GM23338 (cell line): ENCODE measurements at regions not wholly inside any gene's neighbourhood (a gene's known extent, or its start where the extent isn't known, plus 50 kb on each side); places are given as distances from the start of the nearest gene placed in this dataset.
"Not testable (repeated sequence)": the region's sequence is repeated elsewhere in the genome, so short reads cannot be mapped to it uniquely, and the experiment has no call there.

ENCODE experiments used
- ATAC-seq: fragments of 200-7000 bp; cut with Tn5 transposase; 3 replicates; pipeline ENCODE4 v1.9.1; 2020
- DNase-seq: peaks from one replicate; pipeline ENCODE4 v3.0.0-alpha.2; 2015; ENCODE audit warnings: low spot score
- H2AFZ ChIP-seq: fragments of 200-600 bp; sonication (generic); 2 replicates; pipeline ENCODE4 v1.8.0; 2016; ENCODE audit warnings: antibody characterized with exemption, mild to moderate bottlenecking, moderate library complexity
- H3F3A ChIP-seq: fragments of 200-600 bp; sonication (generic); replicated peaks from 2 replicates; pipeline ENCODE4 v1.8.0; 2017; ENCODE audit warnings: antibody characterized with exemption, mixed run types, low read depth
- H3K27ac ChIP-seq: fragments of 200-600 bp; sonication (generic); 2 replicates; pipeline ENCODE4 v1.6.1; 2016; ENCODE audit warnings: low read depth
- H3K27me3 ChIP-seq: fragments of 200-600 bp; sonication (generic); 2 replicates; pipeline ENCODE4 v1.8.0; 2016; ENCODE audit warnings: mild to moderate bottlenecking, mixed run types, moderate library complexity; ENCODE audit not compliant: insufficient read depth
- H3K36me3 ChIP-seq: fragments of 200-600 bp; sonication (generic); 2 replicates; pipeline ENCODE4 v1.8.0; 2016; ENCODE audit warnings: mild to moderate bottlenecking; ENCODE audit not compliant: insufficient read depth
- H3K4me1 ChIP-seq: fragments of 200-600 bp; sonication (generic); 2 replicates; pipeline ENCODE4 v1.8.0; 2016; ENCODE audit warnings: mild to moderate bottlenecking, moderate library complexity; ENCODE audit not compliant: insufficient read depth
- H3K4me2 ChIP-seq: fragments of 200-600 bp; sonication (generic); 2 replicates; pipeline ENCODE4 v1.7.1; 2017; ENCODE audit warnings: mixed run types
- H3K4me3 ChIP-seq: fragments of 200-600 bp; sonication (generic); 2 replicates; pipeline ENCODE4 v1.6.1; 2016; ENCODE audit warnings: mixed run types
- H3K79me2 ChIP-seq: fragments of 200-600 bp; sonication (generic); replicated peaks from 2 replicates; pipeline ENCODE4 v1.8.0; 2017; ENCODE audit warnings: mild to moderate bottlenecking; ENCODE audit not compliant: insufficient read depth
- H3K9me2 ChIP-seq: fragments of 200-600 bp; sonication (generic); 2 replicates; pipeline ENCODE4 v1.8.0; 2017; ENCODE audit not compliant: insufficient read depth
- H4K20me1 ChIP-seq: fragments of 200-600 bp; sonication (generic); replicated peaks from 2 replicates; pipeline ENCODE4 v1.8.0; 2017; ENCODE audit warnings: mild to moderate bottlenecking; ENCODE audit not compliant: insufficient read depth
- H3K27ac Mint-ChIP-seq: 2 replicates; pipeline ENCODE4 v1.8.0; 2020; ENCODE audit warnings: inconsistent platforms, mild to moderate bottlenecking, moderate library complexity, mixed read lengths
- H3K27me3 Mint-ChIP-seq: 3 replicates; pipeline ENCODE4 v1.8.0; 2022; ENCODE audit warnings: low read depth, mild to moderate bottlenecking, moderate library complexity, mixed read lengths, inconsistent platforms; ENCODE audit not compliant: insufficient read depth, poor library complexity
- H3K36me3 Mint-ChIP-seq: 3 replicates; pipeline ENCODE4 v1.8.0; 2021; ENCODE audit warnings: low read depth, mild to moderate bottlenecking, inconsistent platforms, moderate library complexity, mixed read lengths
- H3K4me1 Mint-ChIP-seq: 3 replicates; pipeline ENCODE4 v1.8.0; 2020; ENCODE audit warnings: mild to moderate bottlenecking, inconsistent platforms, mixed read lengths
- H3K4me3 Mint-ChIP-seq: 3 replicates; pipeline ENCODE4 v1.8.0; 2021; ENCODE audit warnings: moderate library complexity, mild to moderate bottlenecking, inconsistent platforms, mixed read lengths
- H3K9me3 Mint-ChIP-seq: 3 replicates; pipeline ENCODE4 v1.8.0; 2020; ENCODE audit warnings: moderate library complexity, mild to moderate bottlenecking, inconsistent platforms, mixed read lengths
- CREB1 ChIP-seq: fragments of 250-450 bp; sonication (Bioruptor Pico); IDR thresholded peaks from 2 replicates; pipeline ENCODE4 v1.5.0; 2020; ENCODE audit warnings: low read depth, mild to moderate bottlenecking, moderate library complexity
- JUNB ChIP-seq: IDR thresholded peaks from one replicate; pipeline ENCODE4 v1.6.1; 2016; ENCODE audit warnings: antibody characterized with exemption; ENCODE audit not compliant: unreplicated experiment
- POLR2AphosphoS5 ChIP-seq: IDR thresholded peaks from 2 replicates; pipeline ENCODE4 v1.6.1; 2016; ENCODE audit warnings: antibody characterized with exemption, low read depth
- ZNF114 ChIP-seq: fragments of 250-450 bp; sonication (Bioruptor Pico); IDR thresholded peaks from 2 replicates; pipeline ENCODE4 v1.5.0; 2020; ENCODE audit warnings: mild to moderate bottlenecking, moderate library complexity
- ZNF331 ChIP-seq: fragments of 250-450 bp; sonication (Bioruptor Pico); IDR thresholded peaks from 2 replicates; pipeline ENCODE4 v1.5.0; 2020; ENCODE audit warnings: low read depth, mild to moderate bottlenecking, moderate library complexity
- TF ChIP-seq, protein P1 (sequence below): IDR thresholded peaks from 2 replicates; pipeline ENCODE4 v1.6.1; 2016; ENCODE audit warnings: antibody characterized with exemption
- TF ChIP-seq, protein P2 (sequence below): IDR thresholded peaks from one replicate; pipeline ENCODE4 v1.6.1; 2018; ENCODE audit warnings: antibody characterized with exemption; ENCODE audit not compliant: unreplicated experiment
- TF ChIP-seq, protein P3 (sequence below): fragments of 250-450 bp; sonication (Bioruptor Pico); IDR thresholded peaks from 2 replicates; pipeline ENCODE4 v1.5.0; 2020; ENCODE audit warnings: mild to moderate bottlenecking, moderate library complexity

DNA sequence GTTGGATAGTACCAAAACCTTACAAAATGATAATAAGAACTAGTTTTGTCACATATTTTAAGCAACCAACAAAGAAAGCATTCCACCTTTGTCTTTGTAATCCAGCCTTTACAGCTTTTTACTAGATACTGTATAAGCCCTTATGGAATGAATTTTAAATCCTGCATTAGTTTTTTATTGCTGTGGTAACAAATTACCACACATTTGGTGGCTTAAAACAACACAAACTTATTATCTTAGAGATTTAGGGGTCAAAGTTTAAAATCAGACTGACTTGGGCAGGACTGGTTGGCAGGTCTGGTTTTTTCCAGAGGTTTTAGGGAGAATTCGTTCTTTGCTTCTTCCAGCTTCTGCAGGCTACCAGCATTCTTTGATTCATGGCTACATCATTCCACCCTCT lies 108.5 kb upstream of the NLGN1 start (continued):
- TF ChIP-seq, protein P1, sequence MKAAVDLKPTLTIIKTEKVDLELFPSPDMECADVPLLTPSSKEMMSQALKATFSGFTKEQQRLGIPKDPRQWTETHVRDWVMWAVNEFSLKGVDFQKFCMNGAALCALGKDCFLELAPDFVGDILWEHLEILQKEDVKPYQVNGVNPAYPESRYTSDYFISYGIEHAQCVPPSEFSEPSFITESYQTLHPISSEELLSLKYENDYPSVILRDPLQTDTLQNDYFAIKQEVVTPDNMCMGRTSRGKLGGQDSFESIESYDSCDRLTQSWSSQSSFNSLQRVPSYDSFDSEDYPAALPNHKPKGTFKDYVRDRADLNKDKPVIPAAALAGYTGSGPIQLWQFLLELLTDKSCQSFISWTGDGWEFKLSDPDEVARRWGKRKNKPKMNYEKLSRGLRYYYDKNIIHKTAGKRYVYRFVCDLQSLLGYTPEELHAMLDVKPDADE, result no peak
- TF ChIP-seq ZNF331 (CRISPR knock-in tag) (no peak), ZNF114 (no peak)
- TF ChIP-seq, protein P2, sequence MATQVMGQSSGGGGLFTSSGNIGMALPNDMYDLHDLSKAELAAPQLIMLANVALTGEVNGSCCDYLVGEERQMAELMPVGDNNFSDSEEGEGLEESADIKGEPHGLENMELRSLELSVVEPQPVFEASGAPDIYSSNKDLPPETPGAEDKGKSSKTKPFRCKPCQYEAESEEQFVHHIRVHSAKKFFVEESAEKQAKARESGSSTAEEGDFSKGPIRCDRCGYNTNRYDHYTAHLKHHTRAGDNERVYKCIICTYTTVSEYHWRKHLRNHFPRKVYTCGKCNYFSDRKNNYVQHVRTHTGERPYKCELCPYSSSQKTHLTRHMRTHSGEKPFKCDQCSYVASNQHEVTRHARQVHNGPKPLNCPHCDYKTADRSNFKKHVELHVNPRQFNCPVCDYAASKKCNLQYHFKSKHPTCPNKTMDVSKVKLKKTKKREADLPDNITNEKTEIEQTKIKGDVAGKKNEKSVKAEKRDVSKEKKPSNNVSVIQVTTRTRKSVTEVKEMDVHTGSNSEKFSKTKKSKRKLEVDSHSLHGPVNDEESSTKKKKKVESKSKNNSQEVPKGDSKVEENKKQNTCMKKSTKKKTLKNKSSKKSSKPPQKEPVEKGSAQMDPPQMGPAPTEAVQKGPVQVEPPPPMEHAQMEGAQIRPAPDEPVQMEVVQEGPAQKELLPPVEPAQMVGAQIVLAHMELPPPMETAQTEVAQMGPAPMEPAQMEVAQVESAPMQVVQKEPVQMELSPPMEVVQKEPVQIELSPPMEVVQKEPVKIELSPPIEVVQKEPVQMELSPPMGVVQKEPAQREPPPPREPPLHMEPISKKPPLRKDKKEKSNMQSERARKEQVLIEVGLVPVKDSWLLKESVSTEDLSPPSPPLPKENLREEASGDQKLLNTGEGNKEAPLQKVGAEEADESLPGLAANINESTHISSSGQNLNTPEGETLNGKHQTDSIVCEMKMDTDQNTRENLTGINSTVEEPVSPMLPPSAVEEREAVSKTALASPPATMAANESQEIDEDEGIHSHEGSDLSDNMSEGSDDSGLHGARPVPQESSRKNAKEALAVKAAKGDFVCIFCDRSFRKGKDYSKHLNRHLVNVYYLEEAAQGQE, result no peak

DNA sequence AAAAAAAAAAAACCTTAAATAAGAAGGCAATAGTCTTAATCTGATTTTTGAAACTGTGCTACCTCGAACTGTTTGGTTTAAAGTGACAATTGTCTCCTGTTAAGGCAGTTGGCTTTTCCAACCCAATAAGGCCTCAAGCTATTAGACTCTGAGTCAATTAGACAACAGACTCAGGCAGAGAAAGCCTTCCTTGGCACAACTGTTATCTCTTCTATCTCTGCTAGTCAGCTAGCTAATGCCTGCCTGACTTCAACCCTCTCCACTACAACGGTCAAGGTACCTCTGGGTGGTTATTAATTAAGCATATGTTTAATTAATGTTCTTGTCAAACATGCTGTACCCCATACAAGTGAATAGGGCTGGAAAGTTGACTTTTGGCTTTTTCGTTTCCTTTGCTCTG lies 110.2 kb upstream of the NLGN1 start:
- no peak overlapping the region for H3K4me3 Mint-ChIP-seq
- no peak for DNase-seq
- TF ChIP-seq ZNF331 (CRISPR knock-in tag), result no peak
- no peak for TF ChIP-seq JUNB
- no peak for TF ChIP-seq CREB1 (CRISPR knock-in tag)
- TF ChIP-seq, protein P3, sequence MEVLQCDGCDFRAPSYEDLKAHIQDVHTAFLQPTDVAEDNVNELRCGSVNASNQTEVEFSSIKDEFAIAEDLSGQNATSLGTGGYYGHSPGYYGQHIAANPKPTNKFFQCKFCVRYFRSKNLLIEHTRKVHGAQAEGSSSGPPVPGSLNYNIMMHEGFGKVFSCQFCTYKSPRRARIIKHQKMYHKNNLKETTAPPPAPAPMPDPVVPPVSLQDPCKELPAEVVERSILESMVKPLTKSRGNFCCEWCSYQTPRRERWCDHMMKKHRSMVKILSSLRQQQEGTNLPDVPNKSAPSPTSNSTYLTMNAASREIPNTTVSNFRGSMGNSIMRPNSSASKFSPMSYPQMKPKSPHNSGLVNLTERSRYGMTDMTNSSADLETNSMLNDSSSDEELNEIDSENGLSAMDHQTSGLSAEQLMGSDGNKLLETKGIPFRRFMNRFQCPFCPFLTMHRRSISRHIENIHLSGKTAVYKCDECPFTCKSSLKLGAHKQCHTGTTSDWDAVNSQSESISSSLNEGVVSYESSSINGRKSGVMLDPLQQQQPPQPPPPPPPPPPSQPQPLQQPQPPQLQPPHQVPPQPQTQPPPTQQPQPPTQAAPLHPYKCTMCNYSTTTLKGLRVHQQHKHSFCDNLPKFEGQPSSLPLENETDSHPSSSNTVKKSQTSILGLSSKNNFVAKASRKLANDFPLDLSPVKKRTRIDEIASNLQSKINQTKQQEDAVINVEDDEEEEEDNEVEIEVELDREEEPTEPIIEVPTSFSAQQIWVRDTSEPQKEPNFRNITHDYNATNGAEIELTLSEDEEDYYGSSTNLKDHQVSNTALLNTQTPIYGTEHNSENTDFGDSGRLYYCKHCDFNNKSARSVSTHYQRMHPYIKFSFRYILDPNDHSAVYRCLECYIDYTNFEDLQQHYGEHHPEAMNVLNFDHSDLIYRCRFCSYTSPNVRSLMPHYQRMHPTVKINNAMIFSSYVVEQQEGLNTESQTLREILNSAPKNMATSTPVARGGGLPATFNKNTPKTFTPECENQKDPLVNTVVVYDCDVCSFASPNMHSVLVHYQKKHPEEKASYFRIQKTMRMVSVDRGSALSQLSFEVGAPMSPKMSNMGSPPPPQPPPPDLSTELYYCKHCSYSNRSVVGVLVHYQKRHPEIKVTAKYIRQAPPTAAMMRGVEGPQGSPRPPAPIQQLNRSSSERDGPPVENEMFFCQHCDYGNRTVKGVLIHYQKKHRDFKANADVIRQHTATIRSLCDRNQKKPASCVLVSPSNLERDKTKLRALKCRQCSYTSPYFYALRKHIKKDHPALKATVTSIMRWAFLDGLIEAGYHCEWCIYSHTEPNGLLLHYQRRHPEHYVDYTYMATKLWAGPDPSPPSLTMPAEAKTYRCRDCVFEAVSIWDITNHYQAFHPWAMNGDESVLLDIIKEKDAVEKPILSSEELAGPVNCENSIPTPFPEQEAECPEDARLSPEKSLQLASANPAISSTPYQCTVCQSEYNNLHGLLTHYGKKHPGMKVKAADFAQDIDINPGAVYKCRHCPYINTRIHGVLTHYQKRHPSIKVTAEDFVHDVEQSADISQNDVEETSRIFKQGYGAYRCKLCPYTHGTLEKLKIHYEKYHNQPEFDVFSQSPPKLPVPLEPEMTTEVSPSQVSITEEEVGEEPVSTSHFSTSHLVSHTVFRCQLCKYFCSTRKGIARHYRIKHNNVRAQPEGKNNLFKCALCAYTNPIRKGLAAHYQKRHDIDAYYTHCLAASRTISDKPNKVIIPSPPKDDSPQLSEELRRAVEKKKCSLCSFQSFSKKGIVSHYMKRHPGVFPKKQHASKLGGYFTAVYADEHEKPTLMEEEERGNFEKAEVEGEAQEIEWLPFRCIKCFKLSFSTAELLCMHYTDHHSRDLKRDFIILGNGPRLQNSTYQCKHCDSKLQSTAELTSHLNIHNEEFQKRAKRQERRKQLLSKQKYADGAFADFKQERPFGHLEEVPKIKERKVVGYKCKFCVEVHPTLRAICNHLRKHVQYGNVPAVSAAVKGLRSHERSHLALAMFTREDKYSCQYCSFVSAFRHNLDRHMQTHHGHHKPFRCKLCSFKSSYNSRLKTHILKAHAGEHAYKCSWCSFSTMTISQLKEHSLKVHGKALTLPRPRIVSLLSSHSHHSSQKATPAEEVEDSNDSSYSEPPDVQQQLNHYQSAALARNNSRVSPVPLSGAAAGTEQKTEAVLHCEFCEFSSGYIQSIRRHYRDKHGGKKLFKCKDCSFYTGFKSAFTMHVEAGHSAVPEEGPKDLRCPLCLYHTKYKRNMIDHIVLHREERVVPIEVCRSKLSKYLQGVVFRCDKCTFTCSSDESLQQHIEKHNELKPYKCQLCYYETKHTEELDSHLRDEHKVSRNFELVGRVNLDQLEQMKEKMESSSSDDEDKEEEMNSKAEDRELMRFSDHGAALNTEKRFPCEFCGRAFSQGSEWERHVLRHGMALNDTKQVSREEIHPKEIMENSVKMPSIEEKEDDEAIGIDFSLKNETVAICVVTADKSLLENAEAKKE (CRISPR knock-in tag), result no peak
- TF ChIP-seq POLR2AphosphoS5, result no peak
- Histone ChIP-seq H4K20me1 (no peaks in the 10 kb centered on the region), H3K27me3 (no peaks in the 10 kb centered on the region), H3K4me3 (no peak overlapping the region), H3F3A (no peaks in the 10 kb centered on the region), H3K9me2 (no peaks in the 10 kb centered on the region), H3K36me3 (no peaks in the 10 kb centered on the region), H3K4me1 (peaks cover 12% of the 10 kb centered on the region; the same call in 1 of the 2 replicates), H3K27ac (no peak overlapping the region), H3K4me2 (no peak overlapping the region), H2AFZ (no peak overlapping the region; the same call in 1 of the 2 replicates), H3K79me2 (no peaks in the 10 kb centered on the region)
- H3K4me1 Mint-ChIP-seq, result peaks cover 16% of the 10 kb centered on the region
- H3K9me3 Mint-ChIP-seq, result peaks cover 20% of the 10 kb centered on the region; the same call in 2 of the 3 replicates
- peaks cover 2% of the 10 kb centered on the region for H3K27me3 Mint-ChIP-seq
- H3K27ac Mint-ChIP-seq, result no peak overlapping the region; the same call in 1 of the 2 replicates
- H3K36me3 Mint-ChIP-seq, result peaks cover 16% of the 10 kb centered on the region; the same call in 2 of the 3 replicates
- ATAC-seq, result no peak

DNA sequence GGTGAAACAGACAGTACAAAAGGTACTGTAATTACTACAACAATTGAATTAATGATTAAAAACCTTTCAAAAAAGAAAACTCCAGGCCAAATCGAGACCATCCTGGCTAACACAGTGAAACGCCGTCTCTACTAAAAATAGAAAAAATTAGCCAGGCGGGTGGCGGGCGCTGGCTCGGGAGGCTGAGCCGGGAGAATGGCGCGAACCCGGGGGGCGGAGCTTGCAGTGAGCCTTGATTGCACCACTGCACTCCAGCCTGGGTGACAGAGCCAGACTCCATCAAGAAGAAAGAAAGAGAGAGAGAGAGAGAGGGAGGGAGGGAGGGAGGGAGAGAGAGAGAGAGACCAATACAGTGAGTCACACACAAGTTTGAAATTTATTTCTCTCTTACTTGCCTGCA lies 111.0 kb upstream of the NLGN1 start:
- not testable (repeated sequence) for H4K20me1 ChIP-seq, H3K36me3 ChIP-seq, H3F3A ChIP-seq, H3K27me3 ChIP-seq, DNase-seq, H3K9me2 ChIP-seq, ATAC-seq, H3K27ac ChIP-seq, H3K27me3 Mint-ChIP-seq, H3K4me2 ChIP-seq, H3K27ac Mint-ChIP-seq, H3K79me2 ChIP-seq, H3K4me3 Mint-ChIP-seq, H3K4me3 ChIP-seq, H2AFZ ChIP-seq
- Mint-ChIP-seq H3K36me3 (peaks cover 16% of the 10 kb centered on the region; the same call in 2 of the 3 replicates), H3K9me3 (peaks cover 20% of the 10 kb centered on the region; the same call in 2 of the 3 replicates), H3K4me1 (peaks cover 16% of the 10 kb centered on the region)
- H3K4me1 ChIP-seq, result peaks cover 12% of the 10 kb centered on the region; the same call in 1 of the 2 replicates
